HEK293 (cell line): ENCODE measurements at regions not wholly inside any gene's neighbourhood (a gene's known extent, or its start where the extent isn't known, plus 50 kb on each side); places are given as distances from the start of the nearest gene placed in this dataset.

Experiments used
- CTCF ChIA-PET: fragments of 350-600 bp; formaldehyde crosslinking; extraction: SDS; loops from one replicate; lab custom pipeline; 2021; ENCODE audit warnings: antibody characterized with exemption; lab: Yijun Ruan, JAX
- POLR2A ChIA-PET: fragments of 300-600 bp; formaldehyde crosslinking; extraction: SDS; loops from one replicate; lab custom pipeline; 2020; ENCODE audit warnings: antibody characterized with exemption, inconsistent platforms; lab: Yijun Ruan, JAX
- H3K27ac ChIP-seq: fragments of 200-500 bp; sonication (Bioruptor generic); 2 replicates; pipeline ENCODE4 v1.5.1; 2014; ENCODE audit warnings: low read depth, low read length, control low read depth, inconsistent platforms; ENCODE audit errors: extremely low read depth
- H3K36me3 ChIP-seq, 2 experiments: fragments of 200-500 bp in 1 of 2; sonication (Bioruptor generic) in 1 of 2; 1 replicate in 1 of 2; 2 replicates in 1 of 2; pipeline ENCODE4 v1.5.1; 2014 to 2017; ENCODE audit warnings: inconsistent platforms in 2 of 2, low read length in 2 of 2; ENCODE audit not compliant: control insufficient read depth in 2 of 2, insufficient read depth in 1 of 2
- H3K4me1 ChIP-seq: fragments of 200-500 bp; sonication (Bioruptor generic); 2 replicates; pipeline ENCODE4 v1.5.1; 2014; ENCODE audit warnings: mild to moderate bottlenecking, low read length, inconsistent platforms; ENCODE audit not compliant: control insufficient read depth, insufficient read depth
- H3K4me3 ChIP-seq: 2 replicates; pipeline ENCODE4 v1.5.1; 2011; ENCODE audit warnings: low read depth, mild to moderate bottlenecking, control low read depth, low read length, moderate library complexity
- H3K9me3 ChIP-seq: fragments of 200-500 bp; sonication (Bioruptor generic); 2 replicates; pipeline ENCODE4 v1.5.1; 2014; ENCODE audit warnings: low read depth, low read length, inconsistent platforms; ENCODE audit not compliant: control insufficient read depth, insufficient read depth
- EGR2 ChIP-seq: fragments of 450-650 bp; formaldehyde crosslinking; IDR thresholded peaks from 2 replicates; pipeline ENCODE4 v1.5.1; 2016; ENCODE audit warnings: low read depth, missing biosample characterization, missing genetic modification characterization
- SP7 ChIP-seq: fragments of 450-650 bp; formaldehyde crosslinking; IDR thresholded peaks from 2 replicates; pipeline ENCODE4 v1.5.1; 2016; ENCODE audit warnings: missing biosample characterization, missing genetic modification characterization
- YY1 ChIP-seq: fragments of 450-650 bp; formaldehyde crosslinking; IDR thresholded peaks from 2 replicates; pipeline ENCODE4 v1.5.1; 2018; ENCODE audit warnings: missing biosample characterization, missing genetic modification characterization
- ZBTB1 ChIP-seq: fragments of 450-650 bp; formaldehyde crosslinking; IDR thresholded peaks from 2 replicates; pipeline ENCODE4 v1.5.1; 2016; ENCODE audit warnings: missing biosample characterization, missing genetic modification characterization
- ZFP3 ChIP-seq: fragments of 450-650 bp; formaldehyde crosslinking; IDR thresholded peaks from 2 replicates; pipeline ENCODE4 v1.5.1; 2016; ENCODE audit warnings: low read depth, missing biosample characterization, missing genetic modification characterization
- ZNF138 ChIP-seq: fragments of 450-650 bp; formaldehyde crosslinking; IDR thresholded peaks from 2 replicates; pipeline ENCODE4 v1.5.1; 2016; ENCODE audit warnings: missing biosample characterization, missing genetic modification characterization, borderline replicate concordance
- ZNF146 ChIP-seq: fragments of 450-650 bp; formaldehyde crosslinking; IDR thresholded peaks from 2 replicates; pipeline ENCODE4 v1.5.1; 2016; ENCODE audit warnings: missing biosample characterization, missing genetic modification characterization
- ZNF184 ChIP-seq: fragments of 450-650 bp; IDR thresholded peaks from 2 replicates; pipeline ENCODE4 v1.5.1; 2018; ENCODE audit warnings: missing biosample characterization, mild to moderate bottlenecking, missing genetic modification characterization
- ZNF211 ChIP-seq: fragments of 450-650 bp; formaldehyde crosslinking; IDR thresholded peaks from 2 replicates; pipeline ENCODE4 v1.5.1; 2016; ENCODE audit warnings: low read depth, missing biosample characterization, missing genetic modification characterization
- ZNF292 ChIP-seq: fragments of 450-650 bp; formaldehyde crosslinking; IDR thresholded peaks from 2 replicates; pipeline ENCODE4 v1.5.1; 2016; ENCODE audit warnings: low read depth, missing biosample characterization, missing genetic modification characterization, borderline replicate concordance
- ZNF473 ChIP-seq: fragments of 450-650 bp; formaldehyde crosslinking; IDR thresholded peaks from 2 replicates; pipeline ENCODE4 v1.5.1; 2017; ENCODE audit warnings: missing biosample characterization, missing genetic modification characterization
- ZNF48 ChIP-seq: fragments of 450-650 bp; formaldehyde crosslinking; IDR thresholded peaks from 2 replicates; pipeline ENCODE4 v1.5.1; 2016; ENCODE audit warnings: missing biosample characterization, missing genetic modification characterization
- ZNF529 ChIP-seq: fragments of 450-650 bp; formaldehyde crosslinking; IDR thresholded peaks from 2 replicates; pipeline ENCODE4 v1.5.1; 2017; ENCODE audit warnings: missing genetic modification characterization, missing biosample characterization; ENCODE audit not compliant: insufficient replicate concordance
- ZNF660 ChIP-seq: fragments of 450-650 bp; IDR thresholded peaks from 2 replicates; pipeline ENCODE4 v1.5.1; 2018; ENCODE audit warnings: missing biosample characterization, mild to moderate bottlenecking, missing genetic modification characterization
- ZNF747 ChIP-seq: fragments of 450-650 bp; formaldehyde crosslinking; IDR thresholded peaks from 2 replicates; pipeline ENCODE4 v1.5.1; 2016; ENCODE audit warnings: missing biosample characterization, missing genetic modification characterization
- TF ChIP-seq, protein P1 (sequence below): fragments of 450-650 bp; formaldehyde crosslinking; IDR thresholded peaks from 2 replicates; pipeline ENCODE4 v1.5.1; 2017; ENCODE audit warnings: missing biosample characterization, missing genetic modification characterization
- TF ChIP-seq, protein P2 (sequence below): fragments of 450-650 bp; formaldehyde crosslinking; IDR thresholded peaks from 2 replicates; pipeline ENCODE4 v1.5.1; 2016; ENCODE audit warnings: missing biosample characterization, missing genetic modification characterization
- TF ChIP-seq, protein P3 (sequence below): fragments of 450-650 bp; formaldehyde crosslinking; conservative IDR thresholded peaks from 2 replicates; pipeline ENCODE4 v1.5.1; 2016; ENCODE audit warnings: low read depth, missing biosample characterization, missing genetic modification characterization
- TF ChIP-seq, protein P4 (sequence below): fragments of 450-650 bp; formaldehyde crosslinking; IDR thresholded peaks from 2 replicates; pipeline ENCODE4 v1.5.1; 2016; ENCODE audit warnings: missing biosample characterization, missing genetic modification characterization
- TF ChIP-seq, protein P5 (sequence below): fragments of 450-650 bp; formaldehyde crosslinking; IDR thresholded peaks from 2 replicates; pipeline ENCODE4 v1.5.1; 2016; ENCODE audit warnings: missing biosample characterization, missing genetic modification characterization

DNA sequence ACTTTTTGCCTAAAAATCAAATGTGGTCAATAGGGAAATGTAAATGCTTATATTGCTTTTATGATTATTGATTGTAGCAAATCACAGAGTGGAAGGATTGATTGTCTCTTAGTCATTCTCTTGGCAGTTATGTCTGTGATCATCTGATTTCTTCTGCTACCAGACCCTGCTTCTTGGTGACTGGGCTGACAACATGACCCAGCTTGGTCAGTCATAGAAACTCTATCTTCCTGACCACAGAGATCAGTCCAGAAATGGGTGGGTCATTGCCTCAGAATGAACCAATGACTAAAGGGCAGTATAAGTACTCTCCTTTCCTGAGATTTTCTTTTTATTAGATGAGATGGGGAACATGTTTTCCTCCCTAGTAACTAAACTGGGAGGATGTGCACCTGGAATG lies 87.6 kb downstream of the MAIP1 start:
- no peaks in the 10 kb centered on the region for H3K4me1 ChIP-seq
- H3K4me3 ChIP-seq: no peak overlapping the region
- no peak for TF ChIP-seq YY1
- TF ChIP-seq, protein P1, sequence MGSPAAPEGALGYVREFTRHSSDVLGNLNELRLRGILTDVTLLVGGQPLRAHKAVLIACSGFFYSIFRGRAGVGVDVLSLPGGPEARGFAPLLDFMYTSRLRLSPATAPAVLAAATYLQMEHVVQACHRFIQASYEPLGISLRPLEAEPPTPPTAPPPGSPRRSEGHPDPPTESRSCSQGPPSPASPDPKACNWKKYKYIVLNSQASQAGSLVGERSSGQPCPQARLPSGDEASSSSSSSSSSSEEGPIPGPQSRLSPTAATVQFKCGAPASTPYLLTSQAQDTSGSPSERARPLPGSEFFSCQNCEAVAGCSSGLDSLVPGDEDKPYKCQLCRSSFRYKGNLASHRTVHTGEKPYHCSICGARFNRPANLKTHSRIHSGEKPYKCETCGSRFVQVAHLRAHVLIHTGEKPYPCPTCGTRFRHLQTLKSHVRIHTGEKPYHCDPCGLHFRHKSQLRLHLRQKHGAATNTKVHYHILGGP: no peak
- TF ChIP-seq ZNF292 (tag by site-specific recombination): no peak
- TF ChIP-seq, protein P2, sequence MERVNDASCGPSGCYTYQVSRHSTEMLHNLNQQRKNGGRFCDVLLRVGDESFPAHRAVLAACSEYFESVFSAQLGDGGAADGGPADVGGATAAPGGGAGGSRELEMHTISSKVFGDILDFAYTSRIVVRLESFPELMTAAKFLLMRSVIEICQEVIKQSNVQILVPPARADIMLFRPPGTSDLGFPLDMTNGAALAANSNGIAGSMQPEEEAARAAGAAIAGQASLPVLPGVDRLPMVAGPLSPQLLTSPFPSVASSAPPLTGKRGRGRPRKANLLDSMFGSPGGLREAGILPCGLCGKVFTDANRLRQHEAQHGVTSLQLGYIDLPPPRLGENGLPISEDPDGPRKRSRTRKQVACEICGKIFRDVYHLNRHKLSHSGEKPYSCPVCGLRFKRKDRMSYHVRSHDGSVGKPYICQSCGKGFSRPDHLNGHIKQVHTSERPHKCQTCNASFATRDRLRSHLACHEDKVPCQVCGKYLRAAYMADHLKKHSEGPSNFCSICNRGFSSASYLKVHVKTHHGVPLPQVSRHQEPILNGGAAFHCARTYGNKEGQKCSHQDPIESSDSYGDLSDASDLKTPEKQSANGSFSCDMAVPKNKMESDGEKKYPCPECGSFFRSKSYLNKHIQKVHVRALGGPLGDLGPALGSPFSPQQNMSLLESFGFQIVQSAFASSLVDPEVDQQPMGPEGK (tag by site-specific recombination): no peak
- no peak for TF ChIP-seq ZNF184
- no peak for TF ChIP-seq ZNF211
- no peak for TF ChIP-seq ZNF48 (tag by site-specific recombination)
- no peak for TF ChIP-seq ZBTB1
- TF ChIP-seq ZNF138 (tag by site-specific recombination): no peak
- no peak for TF ChIP-seq ZNF747 (tag by site-specific recombination)
- no peak for TF ChIP-seq ZFP3 (tag by site-specific recombination)
- TF ChIP-seq, protein P3, sequence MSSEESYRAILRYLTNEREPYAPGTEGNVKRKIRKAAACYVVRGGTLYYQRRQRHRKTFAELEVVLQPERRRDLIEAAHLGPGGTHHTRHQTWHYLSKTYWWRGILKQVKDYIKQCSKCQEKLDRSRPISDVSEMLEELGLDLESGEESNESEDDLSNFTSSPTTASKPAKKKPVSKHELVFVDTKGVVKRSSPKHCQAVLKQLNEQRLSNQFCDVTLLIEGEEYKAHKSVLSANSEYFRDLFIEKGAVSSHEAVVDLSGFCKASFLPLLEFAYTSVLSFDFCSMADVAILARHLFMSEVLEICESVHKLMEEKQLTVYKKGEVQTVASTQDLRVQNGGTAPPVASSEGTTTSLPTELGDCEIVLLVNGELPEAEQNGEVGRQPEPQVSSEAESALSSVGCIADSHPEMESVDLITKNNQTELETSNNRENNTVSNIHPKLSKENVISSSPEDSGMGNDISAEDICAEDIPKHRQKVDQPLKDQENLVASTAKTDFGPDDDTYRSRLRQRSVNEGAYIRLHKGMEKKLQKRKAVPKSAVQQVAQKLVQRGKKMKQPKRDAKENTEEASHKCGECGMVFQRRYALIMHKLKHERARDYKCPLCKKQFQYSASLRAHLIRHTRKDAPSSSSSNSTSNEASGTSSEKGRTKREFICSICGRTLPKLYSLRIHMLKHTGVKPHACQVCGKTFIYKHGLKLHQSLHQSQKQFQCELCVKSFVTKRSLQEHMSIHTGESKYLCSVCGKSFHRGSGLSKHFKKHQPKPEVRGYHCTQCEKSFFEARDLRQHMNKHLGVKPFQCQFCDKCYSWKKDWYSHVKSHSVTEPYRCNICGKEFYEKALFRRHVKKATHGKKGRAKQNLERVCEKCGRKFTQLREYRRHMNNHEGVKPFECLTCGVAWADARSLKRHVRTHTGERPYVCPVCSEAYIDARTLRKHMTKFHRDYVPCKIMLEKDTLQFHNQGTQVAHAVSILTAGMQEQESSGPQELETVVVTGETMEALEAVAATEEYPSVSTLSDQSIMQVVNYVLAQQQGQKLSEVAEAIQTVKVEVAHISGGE (tag by site-specific recombination): no peak
- TF ChIP-seq ZNF146 (tag by site-specific recombination): no peak
- TF ChIP-seq, protein P4, sequence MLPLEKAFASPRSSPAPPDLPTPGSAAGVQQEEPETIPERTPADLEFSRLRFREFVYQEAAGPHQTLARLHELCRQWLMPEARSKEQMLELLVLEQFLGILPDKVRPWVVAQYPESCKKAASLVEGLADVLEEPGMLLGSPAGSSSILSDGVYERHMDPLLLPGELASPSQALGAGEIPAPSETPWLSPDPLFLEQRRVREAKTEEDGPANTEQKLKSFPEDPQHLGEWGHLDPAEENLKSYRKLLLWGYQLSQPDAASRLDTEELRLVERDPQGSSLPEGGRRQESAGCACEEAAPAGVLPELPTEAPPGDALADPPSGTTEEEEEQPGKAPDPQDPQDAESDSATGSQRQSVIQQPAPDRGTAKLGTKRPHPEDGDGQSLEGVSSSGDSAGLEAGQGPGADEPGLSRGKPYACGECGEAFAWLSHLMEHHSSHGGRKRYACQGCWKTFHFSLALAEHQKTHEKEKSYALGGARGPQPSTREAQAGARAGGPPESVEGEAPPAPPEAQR (tag by site-specific recombination): no peak
- TF ChIP-seq SP7 (tag by site-specific recombination): no peak
- TF ChIP-seq, protein P5, sequence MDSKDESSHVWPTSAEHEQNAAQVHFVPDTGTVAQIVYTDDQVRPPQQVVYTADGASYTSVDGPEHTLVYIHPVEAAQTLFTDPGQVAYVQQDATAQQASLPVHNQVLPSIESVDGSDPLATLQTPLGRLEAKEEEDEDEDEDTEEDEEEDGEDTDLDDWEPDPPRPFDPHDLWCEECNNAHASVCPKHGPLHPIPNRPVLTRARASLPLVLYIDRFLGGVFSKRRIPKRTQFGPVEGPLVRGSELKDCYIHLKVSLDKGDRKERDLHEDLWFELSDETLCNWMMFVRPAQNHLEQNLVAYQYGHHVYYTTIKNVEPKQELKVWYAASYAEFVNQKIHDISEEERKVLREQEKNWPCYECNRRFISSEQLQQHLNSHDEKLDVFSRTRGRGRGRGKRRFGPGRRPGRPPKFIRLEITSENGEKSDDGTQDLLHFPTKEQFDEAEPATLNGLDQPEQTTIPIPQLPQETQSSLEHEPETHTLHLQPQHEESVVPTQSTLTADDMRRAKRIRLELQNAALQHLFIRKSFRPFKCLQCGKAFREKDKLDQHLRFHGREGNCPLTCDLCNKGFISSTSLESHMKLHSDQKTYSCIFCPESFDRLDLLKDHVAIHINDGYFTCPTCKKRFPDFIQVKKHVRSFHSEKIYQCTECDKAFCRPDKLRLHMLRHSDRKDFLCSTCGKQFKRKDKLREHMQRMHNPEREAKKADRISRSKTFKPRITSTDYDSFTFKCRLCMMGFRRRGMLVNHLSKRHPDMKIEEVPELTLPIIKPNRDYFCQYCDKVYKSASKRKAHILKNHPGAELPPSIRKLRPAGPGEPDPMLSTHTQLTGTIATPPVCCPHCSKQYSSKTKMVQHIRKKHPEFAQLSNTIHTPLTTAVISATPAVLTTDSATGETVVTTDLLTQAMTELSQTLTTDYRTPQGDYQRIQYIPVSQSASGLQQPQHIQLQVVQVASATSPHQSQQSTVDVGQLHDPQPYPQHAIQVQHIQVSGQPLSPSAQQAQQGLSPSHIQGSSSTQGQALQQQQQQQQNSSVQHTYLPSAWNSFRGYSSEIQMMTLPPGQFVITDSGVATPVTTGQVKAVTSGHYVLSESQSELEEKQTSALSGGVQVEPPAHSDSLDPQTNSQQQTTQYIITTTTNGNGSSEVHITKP: no peak
- no peak for TF ChIP-seq EGR2 (tag by site-specific recombination)
- TF ChIP-seq ZNF660 (tag by site-specific recombination): no peak
- TF ChIP-seq ZNF529 (tag by site-specific recombination): no peak
- no peak for TF ChIP-seq ZNF473
- ChIA-PET CTCF (interaction anchor here (1.2 kb wide), 1 partner anchor 32 kb away, joined by 3 read pairs; no protein-coding TSS in a partner anchor), POLR2A (no interaction called here)
- no peaks in the 10 kb centered on the region for H3K36me3 ChIP-seq
- no peak overlapping the region for H3K27ac ChIP-seq
- H3K9me3 ChIP-seq: no peaks in the 10 kb centered on the region
